HCT116 (cell line): ENCODE measurements at regions not wholly inside any gene's neighbourhood (a gene's known extent, or its start where the extent isn't known, plus 50 kb on each side); places are given as distances from the start of the nearest gene placed in this dataset.

ENCODE experiments used
- ATAC-seq: fragments of 200-7000 bp; cut with Tn5 transposase; 2 replicates; pipeline ENCODE4 v1.9.1; 2020; ENCODE audit warnings: mild to moderate bottlenecking, moderate library complexity
- BruUV-seq: library from RNA; stranded (reverse); fragments of 400-500 nt; replicated peaks from 2 replicates; lab custom pipeline; 2021; lab: Mats Ljungman, UMichigan
- CTCF ChIA-PET: fragments of 300-600 bp; sonication (Branson Sonifier 250); formaldehyde crosslinking; loops from one replicate; lab custom pipeline; 2021; ENCODE audit warnings: antibody characterized with exemption; lab: Charles Lee
- POLR2A ChIA-PET: fragments of 300-600, 350-600 bp; sonication (Branson Sonifier 250); formaldehyde crosslinking; loops from one replicate; lab custom pipeline; 2021; ENCODE audit warnings: antibody characterized with exemption; lab: Charles Lee
- RAD21 ChIA-PET, 2 experiments: fragments of 300-600 bp; sonication (Branson Sonifier 250); formaldehyde crosslinking; loops; one replicate each; lab custom pipeline; 2023; ENCODE audit warnings: low total read pairs in 2 of 2; ENCODE audit not compliant: uncharacterized antibody in 2 of 2, unreplicated experiment in 2 of 2, low non-redundant PET in 1 of 2; lab: Charles Lee
- DNase-seq: peaks from one replicate; pipeline ENCODE4 v3.0.0-alpha.2; 2010; ENCODE audit warnings: low read depth, low spot score
- H2AFZ ChIP-seq: fragments of 200-600 bp; shearing (Covaris generic), sonication (generic); 2 replicates; pipeline ENCODE4 v1.6.1; 2017; ENCODE audit warnings: low read depth, mixed run types, mixed read lengths, antibody characterized with exemption, low read length; ENCODE audit not compliant: poor library complexity, severe bottlenecking
- H3K27ac ChIP-seq: 2 replicates; pipeline ENCODE4 v1.5.1; 2012; ENCODE audit warnings: low read depth, low read length
- H3K27me3 ChIP-seq: fragments of 200-600 bp; sonication (generic); 2 replicates; pipeline ENCODE4 v1.6.1; 2016; ENCODE audit warnings: mixed run types, low read length, mixed read lengths; ENCODE audit not compliant: insufficient read depth
- H3K36me3 ChIP-seq, 2 experiments: fragments of 200-500 bp in 1 of 2; fragments of 200-600 bp in 1 of 2; sonication (Bioruptor generic) in 1 of 2; sonication (generic) in 1 of 2; 2 replicates each; pipeline versions ENCODE4 v1.5.1 to v1.6.1; 2014 to 2016; ENCODE audit warnings: low read length in 2 of 2, inconsistent platforms in 1 of 2, mixed read lengths in 1 of 2, mixed run types in 1 of 2; ENCODE audit not compliant: insufficient read depth in 2 of 2, control insufficient read depth in 1 of 2
- H3K4me1 ChIP-seq, 2 experiments: fragments of 200-600 bp in 1 of 2; sonication (generic) in 1 of 2; 2 replicates each; pipeline versions ENCODE4 v1.5.1 to v1.6.1; 2012 to 2017; ENCODE audit warnings: low read length in 2 of 2, inconsistent platforms in 1 of 2, mild to moderate bottlenecking in 1 of 2, mixed read lengths in 1 of 2, mixed run types in 1 of 2, moderate library complexity in 1 of 2; ENCODE audit not compliant: insufficient read depth in 2 of 2, control insufficient read depth in 1 of 2
- H3K4me2 ChIP-seq: fragments of 200-600 bp; sonication (generic); 2 replicates; pipeline ENCODE4 v1.6.1; 2017; ENCODE audit warnings: mixed run types, low read length, mixed read lengths
- H3K4me3 ChIP-seq, 2 experiments: fragments of 200-600 bp in 1 of 2; sonication (generic) in 1 of 2; replicated peaks in 1 of 2; 2 replicates each; pipeline ENCODE4 v1.5.1; 2011 to 2016; ENCODE audit warnings: low read length in 2 of 2, control low read depth in 1 of 2, low read depth in 1 of 2, mild to moderate bottlenecking in 1 of 2, mixed read lengths in 1 of 2, mixed run types in 1 of 2
- H3K79me2 ChIP-seq: fragments of 200-600 bp; sonication (generic); 2 replicates; pipeline ENCODE4 v1.6.1; 2017; ENCODE audit warnings: mild to moderate bottlenecking, mixed run types, low read length, moderate library complexity, mixed read lengths; ENCODE audit not compliant: insufficient read depth
- H3K9ac ChIP-seq: fragments of 200-600 bp; sonication (generic); 2 replicates; pipeline ENCODE4 v1.6.1; 2016; ENCODE audit warnings: low read length, mixed read lengths
- H3K9me2 ChIP-seq: fragments of 200-600 bp; sonication (generic), shearing (Covaris generic); 2 replicates; pipeline ENCODE4 v1.6.1; 2017; ENCODE audit warnings: mixed run types, mild to moderate bottlenecking, moderate library complexity; ENCODE audit not compliant: insufficient read depth
- H3K9me3 ChIP-seq, 2 experiments: fragments of 200-500 bp in 1 of 2; fragments of 200-600 bp in 1 of 2; sonication (Bioruptor generic) in 1 of 2; sonication (generic) in 1 of 2; 2 replicates each; pipeline ENCODE4 v1.6.1; 2014 to 2017; ENCODE audit warnings: low read length in 2 of 2, mixed read lengths in 2 of 2, inconsistent platforms in 1 of 2, low read depth in 1 of 2, mild to moderate bottlenecking in 1 of 2, mixed run types in 1 of 2, moderate library complexity in 1 of 2; ENCODE audit not compliant: control insufficient read depth in 1 of 2, insufficient read depth in 1 of 2
- H4K20me1 ChIP-seq: fragments of 200-600 bp; sonication (generic), shearing (Covaris generic); 2 replicates; pipeline ENCODE4 v1.6.1; 2017; ENCODE audit warnings: mixed run types, mild to moderate bottlenecking, moderate library complexity; ENCODE audit not compliant: insufficient read depth
- ATF3 ChIP-seq: IDR thresholded peaks from 2 replicates; pipeline ENCODE4 v1.6.1; 2012
- CBX3 ChIP-seq: IDR thresholded peaks from 2 replicates; pipeline ENCODE4 v1.6.1; 2012; ENCODE audit warnings: low read depth
- CEBPB ChIP-seq: IDR thresholded peaks from 2 replicates; pipeline ENCODE4 v1.6.1; 2012; ENCODE audit warnings: low read depth
- CTCF ChIP-seq, 3 experiments: fragments of 200-600 bp in 1 of 3; sonication (generic) in 1 of 3; IDR thresholded peaks in 2 of 3; conservative IDR thresholded peaks in 1 of 3; 2 replicates each; pipeline ENCODE4 v1.5.1; 2012 to 2017; ENCODE audit warnings: low read depth in 2 of 3, low read length in 2 of 3, antibody characterized with exemption in 1 of 3, borderline replicate concordance in 1 of 3, control low read depth in 1 of 3, mild to moderate bottlenecking in 1 of 3, mixed read lengths in 1 of 3, mixed run types in 1 of 3, moderate library complexity in 1 of 3; ENCODE audit not compliant: insufficient read depth in 1 of 3
- ELF1 ChIP-seq: IDR thresholded peaks from 2 replicates; pipeline ENCODE4 v1.6.1; 2012; ENCODE audit warnings: low read depth, borderline replicate concordance
- EZH2 ChIP-seq: fragments of 200-600 bp; sonication (generic); IDR thresholded peaks from 2 replicates; pipeline ENCODE4 v1.6.1; 2017; ENCODE audit warnings: antibody characterized with exemption, mixed run types
- FOSL1 ChIP-seq: IDR thresholded peaks from 2 replicates; pipeline ENCODE4 v1.6.1; 2012; ENCODE audit warnings: low read depth
- JUND ChIP-seq: IDR thresholded peaks from 2 replicates; pipeline ENCODE4 v1.6.1; 2012
- POLR2A ChIP-seq: IDR thresholded peaks from 2 replicates; pipeline ENCODE4 v1.7.0; 2011; ENCODE audit warnings: borderline replicate concordance; ENCODE audit not compliant: insufficient read depth, insufficient read length; ENCODE audit errors: extremely low read depth
- POLR2AphosphoS5 ChIP-seq: IDR thresholded peaks from 2 replicates; pipeline ENCODE4 v1.6.1; 2011; ENCODE audit warnings: mild to moderate bottlenecking, low read depth, low read length, moderate library complexity
- RAD21 ChIP-seq: IDR thresholded peaks from 2 replicates; pipeline ENCODE4 v1.6.1; 2012; ENCODE audit warnings: low read depth, mild to moderate bottlenecking
- REST ChIP-seq: IDR thresholded peaks from 2 replicates; pipeline ENCODE4 v1.6.1; 2012; ENCODE audit warnings: low read depth
- SIN3A ChIP-seq: IDR thresholded peaks from 2 replicates; pipeline ENCODE4 v1.6.1; 2012; ENCODE audit warnings: low read depth
- SP1 ChIP-seq: IDR thresholded peaks from 2 replicates; pipeline ENCODE4 v1.6.1; 2012; ENCODE audit warnings: low read depth
- SRF ChIP-seq: IDR thresholded peaks from 2 replicates; pipeline ENCODE4 v1.6.1; 2012; ENCODE audit warnings: low read depth
- YY1 ChIP-seq: IDR thresholded peaks from 2 replicates; pipeline ENCODE4 v1.6.1; 2011; ENCODE audit warnings: low read length, low read depth, moderate library complexity, mild to moderate bottlenecking; ENCODE audit not compliant: insufficient replicate concordance; ENCODE audit errors: extremely low read depth
- ZBTB33 ChIP-seq: IDR thresholded peaks from 2 replicates; pipeline ENCODE4 v1.6.1; 2011; ENCODE audit warnings: mild to moderate bottlenecking, low read length, moderate library complexity; ENCODE audit not compliant: insufficient replicate concordance; ENCODE audit errors: extremely low read depth
- ZFX ChIP-seq: fragments of 450-650 bp; IDR thresholded peaks from 2 replicates; pipeline ENCODE4 v1.6.1; 2017
- ZNF274 ChIP-seq: fragments of 200-500 bp; sonication (Bioruptor generic); IDR thresholded peaks from 2 replicates; pipeline ENCODE4 v1.6.1; 2014; ENCODE audit warnings: mild to moderate bottlenecking, low read depth, low read length, inconsistent platforms
- intact Hi-C: fragments of 100-400 bp; cut with micrococcal nuclease; formaldehyde crosslinking; loops from 2 replicates; pipeline ENCODE4 v1.10.0; 2022

GRCh38 chr2:220531216-220531615, 903.8 kb downstream of the SLC4A3 start:
- peaks cover 0 to 7% of the 10 kb centered on the region in 2 experiments; a peak in 1 of 4 replicates for H3K4me1 ChIP-seq
- no peak overlapping the region for H3K4me3 ChIP-seq
- DNase-seq (no peak), ATAC-seq (no peak)
- CTCF ChIA-PET = no interaction called here
- intact Hi-C loops = no loop called here
- H3K27ac ChIP-seq = no peak overlapping the region
- H3K9ac ChIP-seq = no peak overlapping the region
- no peaks in the 10 kb centered on the region for H4K20me1 ChIP-seq
- no peaks in the 10 kb centered on the region for H3K79me2 ChIP-seq
- TF ChIP-seq ZBTB33 (no peak), ATF3 (no peak), REST (no peak), SP1 (no peak), SRF (no peak), YY1 (no peak), EZH2 (no peak), CTCF (IDR thresholded peaks at IDR 0.05 in 2 of 3, conservative IDR thresholded peaks at IDR 0.05 in 1 of 3; ENCODE audit: borderline replicate concordance in 1 of 3, insufficient read depth in 1 of 3, low read depth in 2 of 3, low read length in 2 of 3) (no peak), CEBPB (no peak), ZFX (no peak), CBX3 (no peak), POLR2AphosphoS5 (no peak), ZNF274 (no peak), SIN3A (no peak), JUND (no peak), POLR2A (no peak), FOSL1 (no peak), ELF1 (no peak), RAD21 (no peak)
- H3K4me2 ChIP-seq = no peak overlapping the region
- peaks cover 0 to 2% of the 10 kb centered on the region in 2 experiments; a peak in 1 of 4 replicates for H3K36me3 ChIP-seq
- POLR2A ChIA-PET = interaction anchor here (0.6 kb wide), 1 partner anchor 10 kb away, joined by 4 read pairs; no protein-coding TSS in a partner anchor
- RAD21 ChIA-PET = interaction anchor here in 1 of 2 experiments (0.7 kb wide), 1 partner anchor 65 kb away, joined by 3 read pairs; no protein-coding TSS in a partner anchor
- H2AFZ ChIP-seq = no peak overlapping the region
- no peaks in the 10 kb centered on the region for H3K27me3 ChIP-seq
- no peaks in the 10 kb centered on the region for H3K9me3 ChIP-seq
- BruUV-seq = no TSS peak
- no peaks in the 10 kb centered on the region for H3K9me2 ChIP-seq
